Osteoblast (primary cell): ENCODE measurements at regions not wholly inside any gene's neighbourhood (a gene's known extent, or its start where the extent isn't known, plus 50 kb on each side); places are given as distances from the start of the nearest gene placed in this dataset.

Source experiments
- DNase-seq: peaks from one replicate; pipeline ENCODE4 v3.0.0; 2011; ENCODE audit warnings: low spot score, mixed read lengths; ENCODE audit not compliant: insufficient read length; ENCODE audit errors: missing footprints
- H2AFZ ChIP-seq: 2 replicates; pipeline ENCODE4 v1.6.0; 2011; ENCODE audit warnings: mild to moderate bottlenecking, low read length
- H3K27ac ChIP-seq: 2 replicates; pipeline ENCODE4 v1.5.1; 2011; ENCODE audit warnings: mild to moderate bottlenecking, low read depth, low read length, moderate library complexity
- H3K27me3 ChIP-seq: 2 replicates; pipeline ENCODE4 v1.6.0; 2012; ENCODE audit warnings: mild to moderate bottlenecking, control low read depth, inconsistent platforms, low read length, moderate library complexity; ENCODE audit not compliant: insufficient read depth
- H3K36me3 ChIP-seq: 2 replicates; pipeline ENCODE4 v1.5.1; 2011; ENCODE audit warnings: mild to moderate bottlenecking, low read length, control low read depth, moderate library complexity; ENCODE audit not compliant: insufficient read depth
- H3K4me1 ChIP-seq: 2 replicates; pipeline ENCODE4 v1.5.1; 2011; ENCODE audit warnings: mild to moderate bottlenecking, low read length, control low read depth, moderate library complexity; ENCODE audit not compliant: insufficient read depth
- H3K4me2 ChIP-seq: 2 replicates; pipeline ENCODE4 v1.6.0; 2011; ENCODE audit warnings: mild to moderate bottlenecking, low read length; ENCODE audit not compliant: insufficient read depth
- H3K4me3 ChIP-seq: fragments of 200-600 bp; sonication (generic); 3 replicates; pipeline ENCODE4 v1.5.1; 2012; ENCODE audit warnings: mild to moderate bottlenecking, low read length, inconsistent platforms; ENCODE audit not compliant: insufficient read depth
- H3K79me2 ChIP-seq: 2 replicates; pipeline ENCODE4 v1.6.0; 2012; ENCODE audit warnings: mild to moderate bottlenecking, low read length, control low read depth, inconsistent platforms; ENCODE audit not compliant: insufficient read depth
- H3K9me3 ChIP-seq: 2 replicates; pipeline ENCODE4 v1.5.1; 2011; ENCODE audit warnings: low read depth, low read length, control low read depth
- H4K20me1 ChIP-seq: 2 replicates; pipeline ENCODE4 v1.6.0; 2012; ENCODE audit warnings: mild to moderate bottlenecking, low read length, control low read depth; ENCODE audit not compliant: insufficient read depth
- CTCF ChIP-seq: IDR thresholded peaks from 2 replicates; pipeline ENCODE4 v1.5.1; 2011; ENCODE audit warnings: mild to moderate bottlenecking, low read depth, low read length, moderate library complexity; ENCODE audit errors: extremely low read depth

DNA sequence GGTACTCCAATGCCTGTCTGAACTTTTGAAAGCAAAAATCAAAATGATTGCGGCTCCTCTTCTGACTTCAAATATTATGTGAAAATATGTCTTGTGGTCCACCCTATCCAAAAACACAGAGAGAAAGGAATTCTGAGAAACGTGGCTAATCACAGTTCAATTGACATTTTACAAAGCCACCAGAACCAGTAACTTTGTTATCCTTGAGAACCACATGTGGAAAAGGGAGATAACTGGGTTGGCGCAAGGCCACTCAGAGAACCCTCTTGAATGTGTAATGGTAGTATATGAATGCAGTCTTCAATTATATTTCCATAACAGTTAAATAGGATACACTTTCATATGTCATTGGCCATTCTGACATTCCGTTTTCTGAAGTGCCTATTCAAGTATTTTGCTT lies 1030.0 kb upstream of the TMPRSS15 start:
- Histone ChIP-seq H3K4me1 (no peaks in the 10 kb centered on the region), H3K79me2 (no peaks in the 10 kb centered on the region), H3K4me3 (no peak overlapping the region), H2AFZ (no peak overlapping the region), H4K20me1 (no peaks in the 10 kb centered on the region), H3K9me3 (peaks cover 2% of the 10 kb centered on the region), H3K36me3 (no peaks in the 10 kb centered on the region), H3K27ac (no peak overlapping the region), H3K4me2 (no peak overlapping the region), H3K27me3 (no peaks in the 10 kb centered on the region)
- DNase-seq = no peak
- TF ChIP-seq CTCF = no peak

DNA sequence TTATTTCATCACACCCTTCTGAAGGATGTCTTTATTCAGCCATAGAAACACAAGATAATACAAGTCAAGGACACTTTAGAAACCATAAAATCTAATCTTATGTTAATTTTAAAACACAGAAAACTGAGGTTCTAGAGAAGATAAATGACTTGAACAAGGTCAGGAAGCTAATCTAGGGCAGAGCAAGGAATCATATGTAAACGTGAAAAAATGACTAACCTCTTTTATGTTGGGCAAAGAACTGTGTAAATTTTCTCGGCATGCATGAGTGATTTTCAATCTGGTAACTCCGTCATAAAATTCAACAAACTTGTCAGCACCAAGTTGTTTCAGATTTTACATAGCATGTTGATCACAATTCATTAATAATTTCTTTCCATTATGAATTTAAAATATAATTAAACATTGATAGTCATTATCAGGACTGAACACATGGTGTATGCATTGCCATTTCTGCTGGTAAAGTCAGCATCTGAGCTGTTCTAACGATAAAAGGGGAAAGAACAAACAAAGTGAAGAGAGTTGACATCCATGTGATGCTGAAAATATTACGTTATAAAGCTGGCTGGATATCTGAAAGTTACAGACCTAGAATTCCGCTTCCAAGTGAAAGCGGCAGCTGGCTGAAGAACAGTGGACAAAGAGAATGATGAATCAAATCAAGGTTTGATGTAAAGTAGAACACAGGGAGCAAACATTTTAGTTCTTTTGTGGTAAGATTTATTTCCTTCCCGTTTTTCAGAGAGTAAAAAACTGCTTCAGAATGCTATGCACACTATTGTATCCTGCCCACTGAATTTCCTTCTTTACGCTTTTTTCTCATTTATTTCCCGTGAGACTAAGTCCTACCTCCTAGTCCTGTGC lies 1037.4 kb upstream of the TMPRSS15 start:
- H3K79me2 ChIP-seq = no peaks in the 10 kb centered on the region
- H3K4me3 ChIP-seq = no peak overlapping the region
- no peak overlapping the region for H3K27ac ChIP-seq
- no peak for TF ChIP-seq CTCF
- H3K36me3 ChIP-seq = no peaks in the 10 kb centered on the region
- no peaks in the 10 kb centered on the region for H3K27me3 ChIP-seq
- H3K4me2 ChIP-seq = no peak overlapping the region
- no peak overlapping the region for H2AFZ ChIP-seq
- peaks cover 2% of the 10 kb centered on the region for H3K9me3 ChIP-seq
- H4K20me1 ChIP-seq = no peaks in the 10 kb centered on the region
- no peak for DNase-seq
- H3K4me1 ChIP-seq = no peaks in the 10 kb centered on the region

DNA sequence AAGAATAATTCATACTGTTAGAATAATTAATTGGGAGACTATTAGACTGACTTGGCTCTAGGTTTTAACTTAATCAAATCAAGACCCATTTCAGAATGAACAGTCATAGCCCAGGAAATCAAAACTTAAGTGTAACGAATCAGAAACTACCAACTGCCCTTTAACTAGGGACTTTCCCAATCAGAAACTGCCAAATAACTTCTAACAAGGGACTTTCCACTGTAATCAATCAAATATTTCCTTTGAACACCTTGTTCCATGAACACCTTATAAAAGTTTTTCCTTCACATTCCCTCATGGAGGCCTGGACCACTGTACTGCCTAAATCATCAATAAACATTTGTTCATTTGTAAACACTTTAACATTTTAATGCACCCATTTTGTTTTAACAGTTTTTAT lies 1054.7 kb upstream of the TMPRSS15 start:
- Histone ChIP-seq H3K36me3 (no peaks in the 10 kb centered on the region), H3K9me3 (peaks cover 6% of the 10 kb centered on the region), H3K4me2 (no peak overlapping the region), H3K79me2 (no peaks in the 10 kb centered on the region), H3K4me3 (no peak overlapping the region), H3K27me3 (no peaks in the 10 kb centered on the region), H4K20me1 (no peaks in the 10 kb centered on the region), H3K4me1 (no peaks in the 10 kb centered on the region), H2AFZ (no peak overlapping the region), H3K27ac (no peak overlapping the region)
- TF ChIP-seq CTCF = no peak
- no peak for DNase-seq

DNA sequence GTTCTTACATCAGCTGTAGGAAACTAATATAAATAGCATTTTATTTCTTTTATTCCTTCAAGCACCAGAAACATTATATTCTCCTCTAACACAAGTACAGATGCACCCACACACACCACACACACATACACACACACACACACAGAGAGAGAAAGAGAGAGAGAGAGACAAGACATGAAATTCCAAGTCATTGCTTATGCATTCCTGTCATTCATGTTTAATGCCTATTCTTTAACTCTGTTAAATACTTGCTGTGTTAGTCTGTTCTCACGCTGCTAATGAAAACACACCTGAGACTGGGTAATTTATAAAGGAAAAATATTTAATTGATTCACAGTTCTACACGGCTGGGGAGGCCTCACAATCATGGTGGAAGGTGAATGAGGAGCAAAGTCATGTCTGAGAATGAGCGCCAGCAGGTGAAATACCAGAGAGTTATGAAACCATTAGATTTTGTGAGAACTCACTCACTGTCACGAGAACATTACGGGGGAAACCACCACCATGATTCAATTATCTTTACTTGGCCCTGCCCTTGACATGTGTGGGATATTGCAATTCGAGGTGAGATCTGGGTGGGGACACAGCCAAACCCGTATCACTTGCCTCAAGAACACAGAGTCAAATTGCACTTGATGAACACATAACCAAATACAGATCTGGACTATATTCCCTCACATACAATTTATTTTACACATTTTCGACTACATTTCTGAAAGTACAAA lies 1058.1 kb upstream of the TMPRSS15 start:
- DNase-seq = no peak
- H3K4me3 ChIP-seq = no peak overlapping the region
- no peak for TF ChIP-seq CTCF
- no peaks in the 10 kb centered on the region for H3K27me3 ChIP-seq
- H4K20me1 ChIP-seq = no peaks in the 10 kb centered on the region
- peaks cover 6% of the 10 kb centered on the region for H3K9me3 ChIP-seq
- no peak overlapping the region for H3K27ac ChIP-seq
- H3K79me2 ChIP-seq = no peaks in the 10 kb centered on the region
- H2AFZ ChIP-seq = no peak overlapping the region
- H3K4me2 ChIP-seq = no peak overlapping the region
- no peaks in the 10 kb centered on the region for H3K36me3 ChIP-seq
- H3K4me1 ChIP-seq = no peaks in the 10 kb centered on the region
